ENCODE measurements at regions not wholly inside any gene's neighbourhood (a gene's known extent, or its start where the extent isn't known, plus 50 kb on each side); places are given as distances from the start of the nearest gene placed in this dataset.

DNA sequence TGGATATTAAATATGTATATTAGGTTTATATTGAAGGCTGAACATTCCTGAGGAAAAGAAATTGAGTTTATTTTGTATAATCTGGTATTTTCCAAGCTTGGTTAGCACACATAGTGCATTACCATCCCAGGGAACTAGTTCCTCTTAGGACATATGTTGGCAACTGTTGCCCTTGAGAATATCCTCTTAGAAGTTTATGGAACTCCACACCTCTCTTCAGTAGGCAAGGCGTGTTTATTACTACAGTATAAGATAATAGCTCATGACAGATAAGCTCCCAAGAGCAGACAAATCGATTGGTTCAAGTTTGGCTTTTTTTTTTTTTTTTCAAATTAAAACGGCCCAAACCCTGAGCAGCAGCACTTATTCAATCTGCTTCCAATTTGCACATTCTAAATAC, 59.8 kb upstream of the SIPA1L2 start:
- TF ChIP-seq, protein P1, sequence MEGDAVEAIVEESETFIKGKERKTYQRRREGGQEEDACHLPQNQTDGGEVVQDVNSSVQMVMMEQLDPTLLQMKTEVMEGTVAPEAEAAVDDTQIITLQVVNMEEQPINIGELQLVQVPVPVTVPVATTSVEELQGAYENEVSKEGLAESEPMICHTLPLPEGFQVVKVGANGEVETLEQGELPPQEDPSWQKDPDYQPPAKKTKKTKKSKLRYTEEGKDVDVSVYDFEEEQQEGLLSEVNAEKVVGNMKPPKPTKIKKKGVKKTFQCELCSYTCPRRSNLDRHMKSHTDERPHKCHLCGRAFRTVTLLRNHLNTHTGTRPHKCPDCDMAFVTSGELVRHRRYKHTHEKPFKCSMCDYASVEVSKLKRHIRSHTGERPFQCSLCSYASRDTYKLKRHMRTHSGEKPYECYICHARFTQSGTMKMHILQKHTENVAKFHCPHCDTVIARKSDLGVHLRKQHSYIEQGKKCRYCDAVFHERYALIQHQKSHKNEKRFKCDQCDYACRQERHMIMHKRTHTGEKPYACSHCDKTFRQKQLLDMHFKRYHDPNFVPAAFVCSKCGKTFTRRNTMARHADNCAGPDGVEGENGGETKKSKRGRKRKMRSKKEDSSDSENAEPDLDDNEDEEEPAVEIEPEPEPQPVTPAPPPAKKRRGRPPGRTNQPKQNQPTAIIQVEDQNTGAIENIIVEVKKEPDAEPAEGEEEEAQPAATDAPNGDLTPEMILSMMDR (IDR thresholded peaks at IDR 0.05): no peak
- TF ChIP-seq SMC3 (IDR thresholded peaks at IDR 0.05; ENCODE audit: low read depth, low read length) (no peak), EP300 (IDR thresholded peaks at IDR 0.05; ENCODE audit: borderline replicate concordance in 1 of 2, low read depth in 1 of 2, low read length in 1 of 2) (no peak), POLR2AphosphoS5 (IDR thresholded peaks at IDR 0.05; ENCODE audit: low read depth, low read length) (no peak), RCOR1 (IDR thresholded peaks at IDR 0.05; ENCODE audit: low read length) (no peak), MXI1 (IDR thresholded peaks at IDR 0.05; ENCODE audit: low read depth, low read length) (no peak), NFIC (IDR thresholded peaks at IDR 0.05; ENCODE audit: borderline replicate concordance) (no peak), YY1 (IDR thresholded peaks at IDR 0.05; ENCODE audit: low read depth) (no peak)
- TF ChIP-seq, protein P2, sequence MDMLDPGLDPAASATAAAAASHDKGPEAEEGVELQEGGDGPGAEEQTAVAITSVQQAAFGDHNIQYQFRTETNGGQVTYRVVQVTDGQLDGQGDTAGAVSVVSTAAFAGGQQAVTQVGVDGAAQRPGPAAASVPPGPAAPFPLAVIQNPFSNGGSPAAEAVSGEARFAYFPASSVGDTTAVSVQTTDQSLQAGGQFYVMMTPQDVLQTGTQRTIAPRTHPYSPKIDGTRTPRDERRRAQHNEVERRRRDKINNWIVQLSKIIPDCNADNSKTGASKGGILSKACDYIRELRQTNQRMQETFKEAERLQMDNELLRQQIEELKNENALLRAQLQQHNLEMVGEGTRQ (IDR thresholded peaks at IDR 0.05; ENCODE audit: borderline replicate concordance, low read depth, low read length): no peak
- TF ChIP-seq, protein P3, sequence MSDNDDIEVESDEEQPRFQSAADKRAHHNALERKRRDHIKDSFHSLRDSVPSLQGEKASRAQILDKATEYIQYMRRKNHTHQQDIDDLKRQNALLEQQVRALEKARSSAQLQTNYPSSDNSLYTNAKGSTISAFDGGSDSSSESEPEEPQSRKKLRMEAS (IDR thresholded peaks at IDR 0.05; ENCODE audit: low read depth): no peak
